WTC11 (cell line): ENCODE measurements at regions not wholly inside any gene's neighbourhood (a gene's known extent, or its start where the extent isn't known, plus 50 kb on each side); places are given as distances from the start of the nearest gene placed in this dataset.
A peak's percentile ranks its signal among the peaks of the same experiment; 100 is the strongest.

Experiments
- ATAC-seq: fragments of 200-7000 bp; cut with Tn5 transposase; 2 replicates; pipeline ENCODE4 v1.10.0; 2021; ENCODE audit warnings: mild to moderate bottlenecking, moderate library complexity
- CTCF ChIA-PET: fragments of 300-600 bp; sonication (Branson Sonifier 250); formaldehyde crosslinking; loops from one replicate; lab custom pipeline; 2021; ENCODE audit warnings: antibody characterized with exemption; lab: Charles Lee
- POLR2A ChIA-PET: fragments of 350-600 bp; sonication (Branson Sonifier 250); formaldehyde crosslinking; loops from one replicate; lab custom pipeline; 2021; ENCODE audit warnings: antibody characterized with exemption; lab: Charles Lee
- DNase-seq: peaks from one replicate; pipeline ENCODE4 v3.0.0; 2021; ENCODE audit warnings: low spot score
- H3K27ac Mint-ChIP-seq: 2 replicates; pipeline ENCODE4 v1.8.0; 2021; ENCODE audit warnings: mixed read lengths
- H3K27me3 Mint-ChIP-seq: 2 replicates; pipeline ENCODE4 v1.8.0; 2021; ENCODE audit warnings: low read depth, mild to moderate bottlenecking, moderate library complexity, mixed read lengths
- H3K36me3 Mint-ChIP-seq: 2 replicates; pipeline ENCODE4 v1.8.0; 2021; ENCODE audit warnings: mixed read lengths
- H3K4me1 Mint-ChIP-seq: 2 replicates; pipeline ENCODE4 v1.8.0; 2022; ENCODE audit warnings: mixed read lengths
- H3K4me3 Mint-ChIP-seq: 2 replicates; pipeline ENCODE4 v1.8.0; 2021; ENCODE audit warnings: mild to moderate bottlenecking, moderate library complexity, mixed read lengths
- H3K9me3 Mint-ChIP-seq: 2 replicates; pipeline ENCODE4 v1.8.0; 2021; ENCODE audit warnings: mixed read lengths
- AFF4 ChIP-seq: sonication (generic); formaldehyde crosslinking; IDR thresholded peaks from 2 replicates; pipeline ENCODE4 v1.8.1; 2023; ENCODE audit warnings: mild to moderate bottlenecking, missing genetic modification reagents, borderline replicate concordance
- CDX4 ChIP-seq: fragments of 250-450 bp; sonication (Bioruptor Pico); IDR thresholded peaks from 2 replicates; pipeline ENCODE4 v1.9.0; 2021; ENCODE audit warnings: moderate library complexity, mild to moderate bottlenecking, inconsistent platforms, borderline replicate concordance
- ERG ChIP-seq: fragments of 250-450 bp; sonication (Bioruptor Pico); IDR thresholded peaks from 2 replicates; pipeline ENCODE4 v1.8.0; 2021; ENCODE audit warnings: mild to moderate bottlenecking
- ESRRA ChIP-seq: sonication (generic); formaldehyde crosslinking; IDR thresholded peaks from 2 replicates; pipeline ENCODE4 v1.8.1; 2022; ENCODE audit warnings: mild to moderate bottlenecking, missing genetic modification reagents, borderline replicate concordance
- HMGA2 ChIP-seq: fragments of 250-450 bp; sonication (Bioruptor Pico); IDR thresholded peaks from 2 replicates; pipeline ENCODE4 v1.4.0; 2021; ENCODE audit warnings: mild to moderate bottlenecking, moderate library complexity
- JAZF1 ChIP-seq: fragments of 250-450 bp; sonication (Bioruptor Pico); IDR thresholded peaks from 2 replicates; pipeline ENCODE4 v1.9.0; 2021; ENCODE audit warnings: moderate library complexity, mild to moderate bottlenecking, inconsistent platforms
- KAT7 ChIP-seq: sonication (generic); formaldehyde crosslinking; IDR thresholded peaks from 2 replicates; pipeline ENCODE4 v1.8.1; 2023; ENCODE audit warnings: missing genetic modification reagents, mild to moderate bottlenecking, borderline replicate concordance
- NR1H2 ChIP-seq: sonication (generic); formaldehyde crosslinking; IDR thresholded peaks from 2 replicates; pipeline ENCODE4 v1.9.0; 2021; ENCODE audit warnings: mild to moderate bottlenecking, moderate library complexity, missing genetic modification reagents
- OVOL2 ChIP-seq: fragments of 250-450 bp; sonication (Bioruptor Pico); IDR thresholded peaks from 2 replicates; pipeline ENCODE4 v1.9.0; 2021; ENCODE audit warnings: mild to moderate bottlenecking, borderline replicate concordance
- RORB ChIP-seq: fragments of 250-450 bp; sonication (Bioruptor Pico); IDR thresholded peaks from 2 replicates; pipeline ENCODE4 v1.9.0; 2021; ENCODE audit warnings: mild to moderate bottlenecking
- SMAD4 ChIP-seq: sonication (generic); formaldehyde crosslinking; IDR thresholded peaks from 2 replicates; pipeline ENCODE4 v1.8.0; 2022; ENCODE audit warnings: mild to moderate bottlenecking, missing genetic modification reagents
- STAT6 ChIP-seq: sonication (generic); formaldehyde crosslinking; conservative IDR thresholded peaks from 2 replicates; pipeline ENCODE4 v1.8.1; 2023; ENCODE audit warnings: mild to moderate bottlenecking, low read depth, missing genetic modification reagents, moderate library complexity
- ZBTB21 ChIP-seq: sonication (generic); formaldehyde crosslinking; IDR thresholded peaks from 2 replicates; pipeline ENCODE4 v1.8.1; 2023; ENCODE audit warnings: mild to moderate bottlenecking, missing genetic modification reagents, borderline replicate concordance
- ZBTB43 ChIP-seq: sonication (generic); formaldehyde crosslinking; IDR thresholded peaks from 2 replicates; pipeline ENCODE4 v1.8.1; 2023; ENCODE audit warnings: mild to moderate bottlenecking, missing genetic modification reagents
- ZNF396 ChIP-seq: fragments of 250-450 bp; sonication (Bioruptor Pico); IDR thresholded peaks from 2 replicates; pipeline ENCODE4 v1.8.0; 2021; ENCODE audit warnings: mild to moderate bottlenecking, moderate library complexity, borderline replicate concordance
- ZNF512 ChIP-seq: sonication (generic); formaldehyde crosslinking; IDR thresholded peaks from 2 replicates; pipeline ENCODE4 v1.8.1; 2022; ENCODE audit warnings: missing genetic modification reagents, borderline replicate concordance
- TF ChIP-seq, protein P1 (sequence below): sonication (generic); formaldehyde crosslinking; IDR thresholded peaks from 2 replicates; pipeline ENCODE4 v1.8.0; 2022; ENCODE audit warnings: mild to moderate bottlenecking, missing genetic modification reagents
- TF ChIP-seq, protein P2 (sequence below): sonication (generic); formaldehyde crosslinking; IDR thresholded peaks from 2 replicates; pipeline ENCODE4 v1.8.1; 2022; ENCODE audit warnings: mild to moderate bottlenecking, moderate library complexity, missing genetic modification reagents
- TF ChIP-seq, protein P3 (sequence below): sonication (generic); formaldehyde crosslinking; IDR thresholded peaks from 2 replicates; pipeline ENCODE4 v1.8.1; 2023; ENCODE audit warnings: mild to moderate bottlenecking, missing genetic modification reagents, moderate library complexity
- TF ChIP-seq, protein P4 (sequence below): sonication (generic); formaldehyde crosslinking; IDR thresholded peaks from 2 replicates; pipeline ENCODE4 v1.8.0; 2022; ENCODE audit warnings: mild to moderate bottlenecking, missing genetic modification reagents

DNA sequence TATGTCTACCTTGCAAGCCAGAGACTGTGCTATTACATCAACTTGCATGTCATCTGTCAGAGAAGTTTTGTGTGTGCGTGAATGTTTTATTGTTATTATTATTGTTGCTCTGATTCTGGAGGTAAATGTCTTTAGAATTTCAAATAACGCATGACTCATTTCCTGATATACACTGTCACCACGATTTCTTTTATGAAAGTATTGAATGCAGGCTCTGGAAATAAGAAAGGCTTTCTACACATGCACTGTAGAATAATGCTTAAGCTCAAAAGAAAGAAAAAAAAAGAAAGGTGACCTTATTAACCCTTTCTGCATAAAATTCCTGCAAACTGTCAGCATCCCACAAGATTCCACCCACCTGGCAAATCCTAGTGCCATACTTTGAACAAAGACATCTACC is 632.9 kb downstream of the ZNF674 start (continued):
- TF ChIP-seq STAT6: no peak
- TF ChIP-seq, protein P1, sequence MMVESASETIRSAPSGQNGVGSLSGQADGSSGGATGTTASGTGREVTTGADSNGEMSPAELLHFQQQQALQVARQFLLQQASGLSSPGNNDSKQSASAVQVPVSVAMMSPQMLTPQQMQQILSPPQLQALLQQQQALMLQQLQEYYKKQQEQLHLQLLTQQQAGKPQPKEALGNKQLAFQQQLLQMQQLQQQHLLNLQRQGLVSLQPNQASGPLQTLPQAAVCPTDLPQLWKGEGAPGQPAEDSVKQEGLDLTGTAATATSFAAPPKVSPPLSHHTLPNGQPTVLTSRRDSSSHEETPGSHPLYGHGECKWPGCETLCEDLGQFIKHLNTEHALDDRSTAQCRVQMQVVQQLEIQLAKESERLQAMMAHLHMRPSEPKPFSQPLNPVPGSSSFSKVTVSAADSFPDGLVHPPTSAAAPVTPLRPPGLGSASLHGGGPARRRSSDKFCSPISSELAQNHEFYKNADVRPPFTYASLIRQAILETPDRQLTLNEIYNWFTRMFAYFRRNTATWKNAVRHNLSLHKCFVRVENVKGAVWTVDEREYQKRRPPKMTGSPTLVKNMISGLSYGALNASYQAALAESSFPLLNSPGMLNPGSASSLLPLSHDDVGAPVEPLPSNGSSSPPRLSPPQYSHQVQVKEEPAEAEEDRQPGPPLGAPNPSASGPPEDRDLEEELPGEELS: no peak

- no peak for DNase-seq
- H3K4me1 Mint-ChIP-seq: peaks cover 60% of the 10 kb centered on the region
- no peaks in the 10 kb centered on the region for H3K27me3 Mint-ChIP-seq
- no peaks in the 10 kb centered on the region for H3K9me3 Mint-ChIP-seq
- H3K27ac Mint-ChIP-seq: peak overlapping the region; percentile 98
- peak overlapping the region; percentile 44 for H3K4me3 Mint-ChIP-seq
- no peak for ATAC-seq
- TF ChIP-seq, protein P2, sequence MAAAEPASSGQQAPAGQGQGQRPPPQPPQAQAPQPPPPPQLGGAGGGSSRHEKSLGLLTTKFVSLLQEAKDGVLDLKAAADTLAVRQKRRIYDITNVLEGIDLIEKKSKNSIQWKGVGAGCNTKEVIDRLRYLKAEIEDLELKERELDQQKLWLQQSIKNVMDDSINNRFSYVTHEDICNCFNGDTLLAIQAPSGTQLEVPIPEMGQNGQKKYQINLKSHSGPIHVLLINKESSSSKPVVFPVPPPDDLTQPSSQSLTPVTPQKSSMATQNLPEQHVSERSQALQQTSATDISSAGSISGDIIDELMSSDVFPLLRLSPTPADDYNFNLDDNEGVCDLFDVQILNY (CRISPR knock-in tag): no peak
- TF ChIP-seq CDX4 (CRISPR knock-in tag) (no peak), ESRRA (CRISPR knock-in tag) (no peak), OVOL2 (CRISPR knock-in tag) (no peak), ZBTB43 (CRISPR knock-in tag) (no peak), SMAD4 (CRISPR knock-in tag) (no peak), ERG (CRISPR knock-in tag) (no peak), RORB (CRISPR knock-in tag) (no peak), JAZF1 (CRISPR knock-in tag) (no peak), ZNF512 (CRISPR knock-in tag) (no peak), ZBTB21 (CRISPR knock-in tag) (no peak), ZNF396 (CRISPR knock-in tag) (no peak), HMGA2 (no peak), NR1H2 (no peak), AFF4 (CRISPR knock-in tag) (no peak), KAT7 (CRISPR knock-in tag) (no peak)
- TF ChIP-seq, protein P3, sequence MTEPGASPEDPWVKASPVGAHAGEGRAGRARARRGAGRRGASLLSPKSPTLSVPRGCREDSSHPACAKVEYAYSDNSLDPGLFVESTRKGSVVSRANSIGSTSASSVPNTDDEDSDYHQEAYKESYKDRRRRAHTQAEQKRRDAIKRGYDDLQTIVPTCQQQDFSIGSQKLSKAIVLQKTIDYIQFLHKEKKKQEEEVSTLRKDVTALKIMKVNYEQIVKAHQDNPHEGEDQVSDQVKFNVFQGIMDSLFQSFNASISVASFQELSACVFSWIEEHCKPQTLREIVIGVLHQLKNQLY (CRISPR knock-in tag): no peak
- TF ChIP-seq, protein P4, sequence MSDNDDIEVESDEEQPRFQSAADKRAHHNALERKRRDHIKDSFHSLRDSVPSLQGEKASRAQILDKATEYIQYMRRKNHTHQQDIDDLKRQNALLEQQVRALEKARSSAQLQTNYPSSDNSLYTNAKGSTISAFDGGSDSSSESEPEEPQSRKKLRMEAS (CRISPR knock-in tag): no peak
- ChIA-PET POLR2A (no interaction called here), CTCF (interaction anchor here (0.8 to 1.0 kb wide), 2 partner anchors 469 to 501 kb away, joined by 3 read pairs; no protein-coding TSS in a partner anchor)
- H3K36me3 Mint-ChIP-seq: no peaks in the 10 kb centered on the region
Measured at GRCh38 chrX:45907786-45908185, 637.4 kb downstream of the ZNF674 start.
